Mammary epithelial cell (primary cell): ENCODE measurements at regions not wholly inside any gene's neighbourhood (a gene's known extent, or its start where the extent isn't known, plus 50 kb on each side); places are given as distances from the start of the nearest gene placed in this dataset.

Source experiments
- CTCF ChIP-seq, 2 donors: IDR thresholded peaks in 1 of 2; conservative IDR thresholded peaks in 1 of 2; 2 replicates each; pipeline ENCODE4 v1.5.1; 2011 to 2012; ENCODE audit warnings: inconsistent platforms in 2 of 2, low read length in 2 of 2, mild to moderate bottlenecking in 2 of 2, control low read depth in 1 of 2, low read depth in 1 of 2; ENCODE audit not compliant: insufficient read depth in 1 of 2; ENCODE audit errors: extremely low read depth in 1 of 2
- EZH2 ChIP-seq: IDR thresholded peaks from 2 replicates; pipeline ENCODE4 v1.6.1; 2012; ENCODE audit warnings: low read length, inconsistent platforms, borderline replicate concordance

- TF ChIP-seq CTCF (conservative IDR thresholded peaks at IDR 0.05 in 1 of 2, IDR thresholded peaks at IDR 0.05 in 1 of 2; ENCODE audit: extremely low read depth in 1 of 2, insufficient read depth in 1 of 2, low read depth in 1 of 2, low read length in 2 of 2) (no peak), EZH2 (no peak)
These were observed 107.1 kb upstream of the TOP3B start for GRCh38 chr22:22089459-22090308.
